ENCODE measurements at regions not wholly inside any gene's neighbourhood (a gene's known extent, or its start where the extent isn't known, plus 50 kb on each side); places are given as distances from the start of the nearest gene placed in this dataset.

GRCh38 chr12:46559311-46559710, 186.7 kb upstream of the SLC38A2 start:
- ATAC-seq (replicated peaks in 1 of 4) = no peak
- Histone ChIP-seq H3K4me3 (ENCODE audit: control insufficient read depth in 1 of 2, extremely low read depth in 1 of 2, low read length in 1 of 2) (no peak overlapping the region), H3K27me3 (replicated peaks in 1 of 2; ENCODE audit: control insufficient read depth in 2 of 2, extremely low read depth in 1 of 2, insufficient read depth in 2 of 2, low read length in 1 of 2) (no peaks in the 10 kb centered on the region), H3K27ac (ENCODE audit: low read length) (no peak overlapping the region), H3K36me3 (ENCODE audit: control insufficient read depth in 2 of 2, extremely low read depth in 1 of 2, insufficient read depth in 1 of 2, low read length in 1 of 2) (no peaks in the 10 kb centered on the region), H3K9me3 (no peaks in the 10 kb centered on the region), H3K4me1 (ENCODE audit: control insufficient read depth in 1 of 2, extremely low read depth in 1 of 2, insufficient read depth in 2 of 2, low read length in 2 of 2) (peaks cover 0 to 5% of the 10 kb centered on the region in 2 experiments)
- ChIA-PET POLR2A (no interaction called here), CTCF (no interaction called here)
- Mint-ChIP-seq H3K4me3 (no peak overlapping the region), H3K9me3 (peaks cover 2 to 5% (median 4%) of the 10 kb centered on the region in 3 donors), H3K27ac (no peak overlapping the region), H3K4me1 (peaks cover 0 to 7% (median 4%) of the 10 kb centered on the region in 3 donors), H3K27me3 (no peaks in the 10 kb centered on the region), H3K36me3 (peaks cover 6% of the 10 kb centered on the region)
- no CpG with 5 or more reads among the region's 5 CpGs for WGBS (ENCODE audit: insufficient coverage)
- no peak for DNase-seq

GRCh38 chr12:46558677-46559076, 186.1 kb upstream of the SLC38A2 start:
- Mint-ChIP-seq H3K9me3 (peaks cover 0 to 4% (median 0%) of the 10 kb centered on the region in 3 donors), H3K36me3 (peaks cover 4% of the 10 kb centered on the region), H3K27me3 (no peaks in the 10 kb centered on the region), H3K4me1 (peaks cover 0 to 7% (median 4%) of the 10 kb centered on the region in 3 donors), H3K27ac (no peak overlapping the region), H3K4me3 (no peak overlapping the region)
- Histone ChIP-seq H3K27ac (ENCODE audit: low read length) (no peak overlapping the region), H3K27me3 (replicated peaks in 1 of 2; ENCODE audit: control insufficient read depth in 2 of 2, extremely low read depth in 1 of 2, insufficient read depth in 2 of 2, low read length in 1 of 2) (no peaks in the 10 kb centered on the region), H3K4me1 (ENCODE audit: control insufficient read depth in 1 of 2, extremely low read depth in 1 of 2, insufficient read depth in 2 of 2, low read length in 2 of 2) (peaks cover 0 to 5% of the 10 kb centered on the region in 2 experiments), H3K36me3 (ENCODE audit: control insufficient read depth in 2 of 2, extremely low read depth in 1 of 2, insufficient read depth in 1 of 2, low read length in 1 of 2) (no peaks in the 10 kb centered on the region), H3K4me3 (ENCODE audit: control insufficient read depth in 1 of 2, extremely low read depth in 1 of 2, low read length in 1 of 2) (no peak overlapping the region), H3K9me3 (no peaks in the 10 kb centered on the region)
- ChIA-PET POLR2A (no interaction called here), CTCF (no interaction called here)
- ATAC-seq (replicated peaks in 1 of 4) (no peak), DNase-seq (no peak)
- 100% methylated on average over 1 of the region's 5 CpGs for WGBS (ENCODE audit: insufficient coverage)

DNA sequence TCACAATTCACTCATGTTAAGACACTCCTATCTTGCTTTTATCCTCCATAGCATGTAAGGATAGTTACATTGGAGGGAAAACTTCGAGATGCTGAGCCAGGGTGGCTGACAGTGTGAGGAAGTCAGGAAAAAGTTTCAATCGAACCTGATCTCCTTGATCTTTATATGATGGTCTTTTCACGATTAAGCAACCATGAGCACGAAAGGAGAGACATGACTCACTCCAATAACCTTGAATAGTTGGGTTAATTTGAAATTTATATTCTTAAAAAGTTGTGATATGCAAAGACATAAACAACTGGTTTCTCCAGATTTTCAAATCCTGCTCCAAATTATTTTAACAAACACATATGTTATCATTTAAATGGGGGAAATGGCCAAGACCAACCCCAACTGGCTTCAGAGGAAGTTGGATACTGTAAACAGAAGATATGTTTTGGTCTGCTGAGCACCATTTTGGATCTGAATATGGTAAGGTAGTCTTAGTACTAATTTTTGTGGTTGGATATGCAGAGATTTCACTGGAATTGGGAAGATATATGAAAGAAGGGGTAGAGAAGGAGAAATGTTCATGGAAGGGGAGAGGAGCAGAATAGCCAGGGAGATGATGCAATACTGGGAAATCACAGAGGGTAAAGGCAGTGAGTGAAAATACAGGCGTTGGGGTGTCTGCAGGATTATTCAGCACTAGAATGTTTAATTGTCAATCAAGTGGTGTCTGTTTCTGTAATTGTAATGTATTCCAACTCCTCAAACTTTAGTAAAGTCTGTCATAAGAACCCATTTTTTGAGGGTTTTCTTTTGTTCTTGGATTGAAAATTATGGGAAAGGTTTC, 185.2 kb upstream of the SLC38A2 start:
- no peaks in the 10 kb centered on the region for H3K27me3 ChIP-seq (replicated peaks in 1 of 2; ENCODE audit: control insufficient read depth in 2 of 2, extremely low read depth in 1 of 2, insufficient read depth in 2 of 2, low read length in 1 of 2)
- Mint-ChIP-seq H3K27me3 (no peaks in the 10 kb centered on the region), H3K4me3 (no peak overlapping the region), H3K9me3 (peaks cover 0 to 4% (median 0%) of the 10 kb centered on the region in 3 donors), H3K27ac (no peak overlapping the region), H3K4me1 (peaks cover 0 to 5% (median 2%) of the 10 kb centered on the region in 3 donors), H3K36me3 (peaks cover 4% of the 10 kb centered on the region)
- ChIA-PET POLR2A (no interaction called here), CTCF (no interaction called here)
- ATAC-seq (replicated peaks in 1 of 4) = no peak
- no peaks in the 10 kb centered on the region for H3K9me3 ChIP-seq
- no peak for DNase-seq
- H3K4me3 ChIP-seq (ENCODE audit: control insufficient read depth in 1 of 2, extremely low read depth in 1 of 2, low read length in 1 of 2) = no peak overlapping the region
- peaks cover 0 to 2% of the 10 kb centered on the region in 2 experiments for H3K4me1 ChIP-seq (ENCODE audit: control insufficient read depth in 1 of 2, extremely low read depth in 1 of 2, insufficient read depth in 2 of 2, low read length in 2 of 2)
- no peak overlapping the region for H3K27ac ChIP-seq (ENCODE audit: low read length)
- WGBS (ENCODE audit: insufficient coverage) = 80% methylated on average over 1 of the region's 5 CpGs
- H3K36me3 ChIP-seq (ENCODE audit: control insufficient read depth in 2 of 2, extremely low read depth in 1 of 2, insufficient read depth in 1 of 2, low read length in 1 of 2) = no peaks in the 10 kb centered on the region

- no peaks in the 10 kb centered on the region for H3K27me3 Mint-ChIP-seq
- H3K36me3 Mint-ChIP-seq = peaks cover 4% of the 10 kb centered on the region
- Histone ChIP-seq H3K4me1 (ENCODE audit: control insufficient read depth in 1 of 2, extremely low read depth in 1 of 2, insufficient read depth in 2 of 2, low read length in 2 of 2) (no peaks in the 10 kb centered on the region), H3K9me3 (no peaks in the 10 kb centered on the region), H3K27me3 (replicated peaks in 1 of 2; ENCODE audit: control insufficient read depth in 2 of 2, extremely low read depth in 1 of 2, insufficient read depth in 2 of 2, low read length in 1 of 2) (no peaks in the 10 kb centered on the region), H3K4me3 (ENCODE audit: control insufficient read depth in 1 of 2, extremely low read depth in 1 of 2, low read length in 1 of 2) (no peak overlapping the region), H3K36me3 (ENCODE audit: control insufficient read depth in 2 of 2, extremely low read depth in 1 of 2, insufficient read depth in 1 of 2, low read length in 1 of 2) (no peaks in the 10 kb centered on the region), H3K27ac (ENCODE audit: low read length) (no peak overlapping the region)
- no CpG with 5 or more reads among the region's 6 CpGs for WGBS (ENCODE audit: insufficient coverage)
- H3K27ac Mint-ChIP-seq = no peak overlapping the region
- no peak for ATAC-seq (replicated peaks in 1 of 4)
- POLR2A ChIA-PET = no interaction called here
- CTCF ChIA-PET = no interaction called here
- peaks cover 0 to 5% (median 0%) of the 10 kb centered on the region in 3 donors for H3K4me1 Mint-ChIP-seq
- no peak overlapping the region for H3K4me3 Mint-ChIP-seq
- H3K9me3 Mint-ChIP-seq = peaks cover 0 to 4% (median 0%) of the 10 kb centered on the region in 3 donors
- no peak for DNase-seq
Measured at GRCh38 chr12:46556819-46557524, 184.4 kb upstream of the SLC38A2 start.

DNA sequence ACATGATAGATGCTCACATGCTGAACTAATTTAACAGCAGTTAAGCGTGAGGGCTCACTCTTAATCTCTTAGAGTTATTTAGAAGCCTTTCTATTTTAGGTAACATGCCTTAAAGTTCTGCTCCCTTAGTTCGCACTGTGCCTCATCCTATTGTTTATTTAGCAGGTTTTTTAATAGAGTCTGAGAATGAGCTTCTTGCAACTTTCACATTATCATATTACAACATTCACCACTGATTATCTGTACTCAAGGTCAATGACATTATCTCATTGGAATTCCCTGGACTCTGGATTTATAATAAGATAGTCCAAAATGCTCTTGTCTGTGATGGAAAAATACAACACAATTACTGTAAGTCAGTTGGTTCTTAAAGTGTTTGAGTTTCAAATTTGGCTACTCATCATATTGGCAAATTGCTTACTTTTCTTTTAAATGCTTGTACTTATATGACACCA, 183.6 kb upstream of the SLC38A2 start:
- DNase-seq (no peak), ATAC-seq (replicated peaks in 1 of 4) (no peak)
- POLR2A ChIA-PET = no interaction called here

DNA sequence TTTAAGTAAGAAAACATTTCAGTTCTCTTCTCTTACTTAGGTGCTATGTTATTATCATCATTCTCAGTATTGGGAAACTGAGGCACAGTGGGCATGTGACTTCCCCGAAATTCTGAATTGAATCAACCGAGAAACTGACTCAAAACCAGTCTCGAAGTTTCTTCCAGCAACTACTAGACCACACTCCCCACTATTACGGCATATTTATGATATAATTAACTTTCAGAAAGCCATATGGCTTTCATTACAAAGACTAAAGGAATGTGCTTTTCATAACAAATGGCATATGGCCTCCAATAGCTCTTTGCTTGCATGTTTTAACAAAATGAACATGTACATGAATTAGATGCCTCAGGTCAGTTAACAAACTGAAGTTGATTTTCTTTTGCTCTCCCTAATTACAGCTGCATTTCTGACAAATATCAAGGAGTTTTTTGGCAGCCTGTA, 182.9 kb upstream of the SLC38A2 start:
- DNase-seq (no peak), ATAC-seq (replicated peaks in 1 of 4) (no peak)
- WGBS (ENCODE audit: insufficient coverage) = 33% methylated on average over 1 of the region's 4 CpGs
- no peaks in the 10 kb centered on the region for H3K9me3 ChIP-seq
- ChIA-PET CTCF (no interaction called here), POLR2A (no interaction called here)
- peaks cover under 1 to 6% (median 4%) of the 10 kb centered on the region in 3 donors for H3K4me1 Mint-ChIP-seq
- no peaks in the 10 kb centered on the region for H3K27me3 ChIP-seq (replicated peaks in 1 of 2; ENCODE audit: control insufficient read depth in 2 of 2, extremely low read depth in 1 of 2, insufficient read depth in 2 of 2, low read length in 1 of 2)
- peaks cover 0 to 4% (median 0%) of the 10 kb centered on the region in 3 donors for H3K9me3 Mint-ChIP-seq
- H3K27me3 Mint-ChIP-seq = no peaks in the 10 kb centered on the region
- H3K36me3 Mint-ChIP-seq = peaks cover 4% of the 10 kb centered on the region
- no peaks in the 10 kb centered on the region for H3K4me1 ChIP-seq (ENCODE audit: control insufficient read depth in 1 of 2, extremely low read depth in 1 of 2, insufficient read depth in 2 of 2, low read length in 2 of 2)
- no peaks in the 10 kb centered on the region for H3K36me3 ChIP-seq (ENCODE audit: control insufficient read depth in 2 of 2, extremely low read depth in 1 of 2, insufficient read depth in 1 of 2, low read length in 1 of 2)
- H3K27ac Mint-ChIP-seq = no peak overlapping the region
- no peak overlapping the region for H3K27ac ChIP-seq (ENCODE audit: low read length)
- H3K4me3 ChIP-seq (ENCODE audit: control insufficient read depth in 1 of 2, extremely low read depth in 1 of 2, low read length in 1 of 2) = no peak overlapping the region
- no peak overlapping the region for H3K4me3 Mint-ChIP-seq

More for the DNA sequence above, 183.6 kb upstream of the SLC38A2 start:
- Mint-ChIP-seq H3K27me3 (no peaks in the 10 kb centered on the region), H3K9me3 (peaks cover 0 to 4% (median 0%) of the 10 kb centered on the region in 3 donors), H3K27ac (no peak overlapping the region), H3K4me1 (peaks cover 0 to 5% (median under 1%) of the 10 kb centered on the region in 3 donors), H3K36me3 (peaks cover 4% of the 10 kb centered on the region), H3K4me3 (no peak overlapping the region)
- Histone ChIP-seq H3K27me3 (replicated peaks in 1 of 2; ENCODE audit: control insufficient read depth in 2 of 2, extremely low read depth in 1 of 2, insufficient read depth in 2 of 2, low read length in 1 of 2) (no peaks in the 10 kb centered on the region), H3K9me3 (no peaks in the 10 kb centered on the region), H3K4me1 (ENCODE audit: control insufficient read depth in 1 of 2, extremely low read depth in 1 of 2, insufficient read depth in 2 of 2, low read length in 2 of 2) (no peaks in the 10 kb centered on the region), H3K27ac (ENCODE audit: low read length) (no peak overlapping the region), H3K4me3 (ENCODE audit: control insufficient read depth in 1 of 2, extremely low read depth in 1 of 2, low read length in 1 of 2) (no peak overlapping the region), H3K36me3 (ENCODE audit: control insufficient read depth in 2 of 2, extremely low read depth in 1 of 2, insufficient read depth in 1 of 2, low read length in 1 of 2) (no peaks in the 10 kb centered on the region)
- CTCF ChIA-PET = no interaction called here
- no CpG with 5 or more reads among the region's 2 CpGs for WGBS (ENCODE audit: insufficient coverage)
